ENCODE measurements at regions not wholly inside any gene's neighbourhood (a gene's known extent, or its start where the extent isn't known, plus 50 kb on each side); places are given as distances from the start of the nearest gene placed in this dataset.

DNA sequence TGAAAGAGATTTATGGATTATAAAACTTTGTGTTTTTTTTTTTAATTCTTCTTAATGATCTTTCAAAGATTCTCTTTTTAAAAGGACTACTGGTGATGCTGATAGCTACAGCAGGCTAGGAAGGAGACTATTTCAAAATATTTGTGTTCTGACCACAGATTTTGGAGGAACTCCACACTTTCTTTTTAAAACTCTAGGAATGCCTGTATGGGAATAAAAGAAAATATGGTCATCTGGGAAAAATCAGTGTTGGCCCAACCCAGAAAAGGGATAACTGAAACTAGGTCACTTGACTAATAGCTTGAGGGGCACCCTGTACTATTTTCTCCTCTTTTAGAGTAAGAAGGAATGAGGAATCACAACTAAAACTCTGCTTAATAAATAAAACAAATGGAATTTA lies 97.6 kb upstream of the ADAMTS19 start:
- TF ChIP-seq, protein P1, sequence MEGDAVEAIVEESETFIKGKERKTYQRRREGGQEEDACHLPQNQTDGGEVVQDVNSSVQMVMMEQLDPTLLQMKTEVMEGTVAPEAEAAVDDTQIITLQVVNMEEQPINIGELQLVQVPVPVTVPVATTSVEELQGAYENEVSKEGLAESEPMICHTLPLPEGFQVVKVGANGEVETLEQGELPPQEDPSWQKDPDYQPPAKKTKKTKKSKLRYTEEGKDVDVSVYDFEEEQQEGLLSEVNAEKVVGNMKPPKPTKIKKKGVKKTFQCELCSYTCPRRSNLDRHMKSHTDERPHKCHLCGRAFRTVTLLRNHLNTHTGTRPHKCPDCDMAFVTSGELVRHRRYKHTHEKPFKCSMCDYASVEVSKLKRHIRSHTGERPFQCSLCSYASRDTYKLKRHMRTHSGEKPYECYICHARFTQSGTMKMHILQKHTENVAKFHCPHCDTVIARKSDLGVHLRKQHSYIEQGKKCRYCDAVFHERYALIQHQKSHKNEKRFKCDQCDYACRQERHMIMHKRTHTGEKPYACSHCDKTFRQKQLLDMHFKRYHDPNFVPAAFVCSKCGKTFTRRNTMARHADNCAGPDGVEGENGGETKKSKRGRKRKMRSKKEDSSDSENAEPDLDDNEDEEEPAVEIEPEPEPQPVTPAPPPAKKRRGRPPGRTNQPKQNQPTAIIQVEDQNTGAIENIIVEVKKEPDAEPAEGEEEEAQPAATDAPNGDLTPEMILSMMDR (IDR thresholded peaks at IDR 0.05), result no peak
- TF ChIP-seq EP300 (IDR thresholded peaks at IDR 0.05) (no peak), POLR2A (IDR thresholded peaks at IDR 0.05) (no peak)
